Neuronal stem cell (in vitro differentiated cells): ENCODE measurements at regions not wholly inside any gene's neighbourhood (a gene's known extent, or its start where the extent isn't known, plus 50 kb on each side); places are given as distances from the start of the nearest gene placed in this dataset.

ENCODE experiments used
- DNase-seq: peaks from one replicate; pipeline ENCODE4 v3.0.0-alpha.2; 2013; ENCODE audit warnings: low spot score
- H2AFZ ChIP-seq: one replicate; pipeline ENCODE4 v1.6.1; 2013; ENCODE audit warnings: mild to moderate bottlenecking, low read length, inconsistent platforms
- H2AK5ac ChIP-seq: 2 replicates; pipeline ENCODE4 v1.6.1; 2013; ENCODE audit warnings: low read depth, mild to moderate bottlenecking, inconsistent platforms, low read length, moderate library complexity, mixed read lengths
- H2BK120ac ChIP-seq: 2 replicates; pipeline ENCODE4 v1.6.1; 2013; ENCODE audit warnings: low read depth, mild to moderate bottlenecking, inconsistent platforms, low read length, moderate library complexity, mixed read lengths
- H2BK12ac ChIP-seq: one replicate; pipeline ENCODE4 v1.6.1; 2013; ENCODE audit warnings: low read length, inconsistent platforms
- H2BK15ac ChIP-seq: 2 replicates; pipeline ENCODE4 v1.6.1; 2013; ENCODE audit warnings: mild to moderate bottlenecking, low read length, inconsistent platforms, mixed read lengths
- H2BK5ac ChIP-seq: one replicate; pipeline ENCODE4 v1.6.1; 2013; ENCODE audit warnings: inconsistent platforms, mild to moderate bottlenecking, low read length, moderate library complexity
- H3K14ac ChIP-seq: one replicate; pipeline ENCODE4 v1.6.1; 2013; ENCODE audit warnings: low read length, inconsistent platforms
- H3K18ac ChIP-seq: 2 replicates; pipeline ENCODE4 v1.6.1; 2013; ENCODE audit warnings: low read length, inconsistent platforms
- H3K23ac ChIP-seq: 2 replicates; pipeline ENCODE4 v1.6.1; 2013; ENCODE audit warnings: low read depth, mild to moderate bottlenecking, mixed read lengths, low read length, inconsistent platforms; ENCODE audit not compliant: poor library complexity
- H3K27ac ChIP-seq: replicated peaks from 3 replicates; pipeline ENCODE4 v1.5.1; 2013; ENCODE audit warnings: low read length, inconsistent platforms
- H3K27me3 ChIP-seq, 3 experiments: 2 replicates each; pipeline ENCODE4 v1.6.1; 2013; ENCODE audit warnings: low read length in 3 of 3, mild to moderate bottlenecking in 2 of 3, inconsistent platforms in 1 of 3, low read depth in 1 of 3, mixed read lengths in 1 of 3, moderate library complexity in 1 of 3; ENCODE audit not compliant: control insufficient read depth in 3 of 3, insufficient read depth in 3 of 3
- H3K36me3 ChIP-seq, 2 donors: replicated peaks in 1 of 2; 2 replicates each; pipeline ENCODE4 v1.6.1; 2013; ENCODE audit warnings: low read length in 2 of 2; ENCODE audit not compliant: control insufficient read depth in 2 of 2, insufficient read depth in 2 of 2
- H3K4ac ChIP-seq: 2 replicates; pipeline ENCODE4 v1.6.1; 2013; ENCODE audit warnings: inconsistent platforms, mild to moderate bottlenecking, low read length, moderate library complexity
- H3K4me1 ChIP-seq, 2 donors: 1 replicate in 1 of 2; 2 replicates in 1 of 2; pipeline ENCODE4 v1.6.1; 2013; ENCODE audit warnings: low read length in 2 of 2, low read depth in 1 of 2; ENCODE audit not compliant: control insufficient read depth in 2 of 2, insufficient read depth in 1 of 2
- H3K4me2 ChIP-seq: one replicate; pipeline ENCODE4 v1.6.1; 2013; ENCODE audit warnings: mild to moderate bottlenecking, low read length, inconsistent platforms; ENCODE audit not compliant: insufficient read depth, poor library complexity, severe bottlenecking
- H3K4me3 ChIP-seq, 2 donors: 2 replicates each; pipeline ENCODE4 v1.5.1; 2013; ENCODE audit warnings: low read length in 2 of 2, mild to moderate bottlenecking in 2 of 2, inconsistent platforms in 1 of 2, moderate library complexity in 1 of 2
- H3K79me1 ChIP-seq: one replicate; pipeline ENCODE4 v1.6.1; 2013; ENCODE audit warnings: low read depth, mild to moderate bottlenecking, inconsistent platforms, low read length, moderate library complexity
- H3K9ac ChIP-seq: one replicate; pipeline ENCODE4 v1.6.1; 2013; ENCODE audit warnings: mild to moderate bottlenecking, low read depth, low read length, inconsistent platforms; ENCODE audit not compliant: poor library complexity
- H3K9me3 ChIP-seq, 2 donors: replicated peaks in 1 of 2; 2 replicates each; pipeline versions ENCODE3 to v1.6.1; 2013; ENCODE audit warnings: low read length in 2 of 2, mild to moderate bottlenecking in 2 of 2, inconsistent platforms in 1 of 2, low read depth in 1 of 2, mixed read lengths in 1 of 2, moderate library complexity in 1 of 2; ENCODE audit not compliant: control insufficient read depth in 2 of 2, insufficient read depth in 1 of 2
- H4K8ac ChIP-seq: one replicate; pipeline ENCODE4 v1.6.1; 2013; ENCODE audit warnings: low read depth, mild to moderate bottlenecking, inconsistent platforms, low read length, moderate library complexity
- H4K91ac ChIP-seq: one replicate; pipeline ENCODE4 v1.6.1; 2013; ENCODE audit warnings: low read length, low read depth, mild to moderate bottlenecking, inconsistent platforms; ENCODE audit not compliant: poor library complexity
- WGBS, 2 donors: extraction: QIAGEN DNeasy Blood & Tissue Kit; methylation state at CpG; one replicate each; pipeline ENCODE4 v1.1.7; 2013; ENCODE audit warnings: missing lambda C conversion rate in 2 of 2, mixed read lengths in 1 of 2; ENCODE audit not compliant: insufficient read length in 2 of 2, insufficient replicate concordance in 1 of 2; ENCODE audit errors: extremely low coverage in 2 of 2; 5-methylcytosine and 5-hydroxymethylcytosine counted together

DNA sequence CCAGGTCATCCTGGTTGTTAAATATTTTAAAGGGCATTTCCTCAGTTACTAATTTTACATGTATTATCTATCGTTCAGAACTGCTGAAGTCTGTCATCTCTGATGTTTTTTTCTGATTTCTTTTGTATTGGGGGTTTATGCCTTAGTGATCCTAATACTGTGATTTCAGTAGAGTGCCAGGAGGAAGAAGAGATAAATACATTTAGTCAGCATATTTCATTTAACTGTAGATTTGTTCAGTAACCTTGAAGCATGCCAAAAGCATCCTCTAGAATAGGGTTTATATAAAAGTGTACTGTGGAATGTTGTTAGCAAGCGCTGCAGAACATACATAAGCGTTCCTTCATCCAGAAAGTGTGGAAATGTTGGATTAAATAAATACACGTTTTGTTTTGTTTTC is 342.3 kb upstream of the DPPA4 start:
- no peak overlapping the region for H2BK12ac ChIP-seq
- H4K91ac ChIP-seq = no peak overlapping the region
- no peak overlapping the region for H3K4ac ChIP-seq
- no peaks in the 10 kb centered on the region for H3K79me1 ChIP-seq
- no peak overlapping the region for H3K9ac ChIP-seq
- H3K9me3 ChIP-seq = no peaks in the 10 kb centered on the region
- no peak overlapping the region for H3K4me2 ChIP-seq
- H2BK15ac ChIP-seq = no peak overlapping the region
- H3K27me3 ChIP-seq = no peaks in the 10 kb centered on the region
- no peak overlapping the region for H3K4me3 ChIP-seq
- no peak for DNase-seq
- no peak overlapping the region for H3K18ac ChIP-seq
- no peaks in the 10 kb centered on the region for H3K4me1 ChIP-seq
- no peak overlapping the region for H4K8ac ChIP-seq
- no peaks in the 10 kb centered on the region for H3K36me3 ChIP-seq
- no CpG with 5 or more reads among the region's 4 CpGs for WGBS, 2 donors
- no peak overlapping the region for H3K23ac ChIP-seq
- no peak overlapping the region for H3K14ac ChIP-seq
- H3K27ac ChIP-seq = no peak overlapping the region
- no peak overlapping the region for H2AFZ ChIP-seq
- no peak overlapping the region for H2BK120ac ChIP-seq
- H2AK5ac ChIP-seq = no peak overlapping the region
- H2BK5ac ChIP-seq = no peak overlapping the region

DNA sequence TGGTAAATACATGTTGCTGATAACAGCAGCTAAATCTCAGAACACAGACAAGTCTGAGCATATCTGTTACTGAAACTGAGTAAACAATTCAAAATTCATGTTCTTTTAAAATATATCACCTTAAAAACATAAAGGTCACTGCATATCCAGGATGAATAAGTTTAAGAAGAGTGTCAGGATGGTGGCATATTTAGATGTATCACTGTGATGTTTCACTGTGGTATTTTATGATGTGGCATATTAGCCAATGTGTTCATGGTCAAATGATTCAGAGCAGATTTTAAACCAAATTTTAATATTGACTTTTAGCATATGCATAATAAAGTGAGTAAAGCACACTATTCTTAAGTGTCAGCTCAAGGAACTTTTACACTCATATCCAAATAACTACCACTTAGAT is 346.4 kb upstream of the DPPA4 start:
- H4K91ac ChIP-seq = no peak overlapping the region
- H3K4me1 ChIP-seq = no peaks in the 10 kb centered on the region
- no peaks in the 10 kb centered on the region for H3K9me3 ChIP-seq
- no peak overlapping the region for H3K23ac ChIP-seq
- no peak overlapping the region for H2AK5ac ChIP-seq
- no peak overlapping the region for H2BK15ac ChIP-seq
- H3K79me1 ChIP-seq = no peaks in the 10 kb centered on the region
- no peaks in the 10 kb centered on the region for H3K27me3 ChIP-seq
- H4K8ac ChIP-seq = no peak overlapping the region
- H3K9ac ChIP-seq = no peak overlapping the region
- H2AFZ ChIP-seq = no peak overlapping the region
- H2BK5ac ChIP-seq = no peak overlapping the region
- H3K14ac ChIP-seq = no peak overlapping the region
- DNase-seq = no peak
- no peak overlapping the region for H3K4ac ChIP-seq
- no peak overlapping the region for H2BK12ac ChIP-seq
- no peak overlapping the region for H3K18ac ChIP-seq
- H2BK120ac ChIP-seq = no peak overlapping the region
- no peak overlapping the region for H3K27ac ChIP-seq
- no peaks in the 10 kb centered on the region for H3K36me3 ChIP-seq
- no peak overlapping the region for H3K4me3 ChIP-seq
- no peak overlapping the region for H3K4me2 ChIP-seq

DNA sequence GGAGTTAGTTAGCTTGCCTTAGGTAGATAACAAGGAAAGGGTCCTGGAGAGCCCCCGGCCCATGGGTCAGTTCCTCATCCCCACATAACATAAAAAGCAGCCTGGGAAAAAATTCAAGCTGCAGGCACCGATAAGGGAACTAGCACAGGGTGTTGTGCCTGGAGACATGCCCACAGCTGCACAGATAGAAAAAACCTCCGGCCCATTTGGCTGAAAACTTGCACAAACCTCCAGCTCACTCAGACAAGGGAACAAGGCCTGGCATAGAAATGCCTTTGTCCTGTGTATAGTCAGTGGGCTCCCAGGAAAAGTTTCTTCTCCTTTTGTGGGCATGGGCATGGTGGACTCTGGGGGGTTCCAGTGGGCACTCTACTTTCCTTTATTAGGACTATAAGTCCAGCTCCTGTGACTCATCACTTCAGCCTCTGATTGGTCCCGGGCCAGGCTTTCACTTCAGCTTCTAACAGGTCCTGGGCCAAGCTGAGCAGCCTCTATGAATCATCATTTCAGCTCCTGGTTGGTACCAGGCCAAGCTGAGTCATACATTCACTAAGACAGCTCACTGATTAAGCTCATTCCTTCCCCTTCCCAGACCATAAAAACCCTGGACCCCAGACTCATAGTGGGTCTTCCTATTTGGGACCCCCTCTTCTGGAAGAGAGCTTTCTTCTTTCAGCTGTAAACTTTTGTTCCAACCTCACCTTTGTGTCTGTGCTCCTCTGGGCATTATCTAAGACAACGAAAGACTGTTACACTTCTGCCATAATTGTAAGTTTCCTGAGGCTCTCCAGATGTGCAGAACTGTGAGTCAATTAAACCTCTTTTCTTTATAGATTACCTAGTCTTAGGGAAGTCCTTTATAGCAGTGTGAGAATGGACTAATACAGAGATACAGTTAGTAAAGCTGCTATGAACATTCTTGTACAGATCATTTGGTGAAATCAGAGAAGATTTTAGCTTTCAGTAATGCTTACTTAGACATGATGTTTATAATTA is 348.0 kb upstream of the DPPA4 start:
- H3K4me1 ChIP-seq = no peaks in the 10 kb centered on the region
- H3K4ac ChIP-seq = no peak overlapping the region
- DNase-seq = no peak
- no peak overlapping the region for H4K91ac ChIP-seq
- H3K79me1 ChIP-seq = no peaks in the 10 kb centered on the region
- H3K14ac ChIP-seq = no peak overlapping the region
- H3K27ac ChIP-seq = no peak overlapping the region
- no peaks in the 10 kb centered on the region for H3K27me3 ChIP-seq
- H2BK5ac ChIP-seq = no peak overlapping the region
- no peak overlapping the region for H2BK15ac ChIP-seq
- H3K4me2 ChIP-seq = no peak overlapping the region
- H3K36me3 ChIP-seq = no peaks in the 10 kb centered on the region
- no peak overlapping the region for H3K9ac ChIP-seq
- no peak overlapping the region for H2BK12ac ChIP-seq
- no peak overlapping the region for H2AFZ ChIP-seq
- no peak overlapping the region for H4K8ac ChIP-seq
- no peak overlapping the region for H3K4me3 ChIP-seq
- no peak overlapping the region for H2BK120ac ChIP-seq
- no CpG with 5 or more reads among the region's 5 CpGs for WGBS, 2 donors
- no peak overlapping the region for H3K23ac ChIP-seq
- H3K18ac ChIP-seq = no peak overlapping the region
- no peak overlapping the region for H2AK5ac ChIP-seq
- no peaks in the 10 kb centered on the region for H3K9me3 ChIP-seq

DNA sequence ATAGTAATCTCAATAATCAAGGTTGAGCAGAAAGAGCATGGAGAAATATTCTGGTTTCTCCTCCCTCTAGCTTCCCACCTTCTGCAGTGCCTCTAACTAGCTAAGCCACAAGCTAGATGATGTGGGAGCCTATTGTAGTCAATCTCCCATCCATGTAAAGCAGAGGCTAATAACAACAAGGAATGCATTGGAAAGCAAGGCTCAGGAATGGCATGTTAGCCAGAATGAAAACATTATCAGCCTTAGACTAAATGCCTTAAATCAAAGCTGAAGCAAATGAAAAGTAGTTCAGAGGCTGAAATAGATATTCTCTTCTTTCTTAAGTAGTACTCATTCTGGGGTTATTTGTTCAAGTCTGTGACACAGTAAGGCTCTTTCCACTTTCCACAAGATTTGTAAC is 350.3 kb upstream of the DPPA4 start:
- Histone ChIP-seq H3K4me1 (no peaks in the 10 kb centered on the region), H2AFZ (no peak overlapping the region), H2AK5ac (no peak overlapping the region), H2BK120ac (no peak overlapping the region), H2BK15ac (no peak overlapping the region), H3K9ac (no peak overlapping the region), H3K4ac (no peak overlapping the region), H4K91ac (no peak overlapping the region), H3K23ac (no peak overlapping the region), H4K8ac (no peak overlapping the region), H3K79me1 (no peaks in the 10 kb centered on the region), H3K14ac (no peak overlapping the region), H3K18ac (no peak overlapping the region), H3K4me2 (no peak overlapping the region), H3K4me3 (no peak overlapping the region), H2BK5ac (no peak overlapping the region), H3K27me3 (no peaks in the 10 kb centered on the region), H2BK12ac (no peak overlapping the region), H3K27ac (no peak overlapping the region), H3K36me3 (no peaks in the 10 kb centered on the region), H3K9me3 (no peaks in the 10 kb centered on the region)
- peak; percentile 37 for DNase-seq
